ACHN (cell line): ENCODE measurements at regions not wholly inside any gene's neighbourhood (a gene's known extent, or its start where the extent isn't known, plus 50 kb on each side); places are given as distances from the start of the nearest gene placed in this dataset.

Source experiments
- DNase-seq: peaks from one replicate; pipeline ENCODE4 v3.0.0-alpha.2; 2015
- in situ Hi-C: cut with HindIII; loops from 2 replicates; pipeline ENCODE4 v1.10.0; 2017; ENCODE audit warnings: low sequenced_read_pairs, low pct_ligation_motif_present, low pct_unique_long_range_greater_than_20kb

GRCh38 chr11:131041331-131042040 is 125.2 kb upstream of the SNX19 start:
- in situ Hi-C loops = no loop called here
- no peak for DNase-seq

- in situ Hi-C loops = no loop called here
- DNase-seq = no peak
These were observed 125.7 kb upstream of the SNX19 start for GRCh38 chr11:131042041-131042390.

GRCh38 chr11:131043251-131043650 is 127.0 kb upstream of the SNX19 start:
- no peak for DNase-seq
- in situ Hi-C loops = no loop called here

- DNase-seq = no peak
- in situ Hi-C loops = no loop called here
These were observed 128.6 kb upstream of the SNX19 start for GRCh38 chr11:131044851-131045250.

- no peak for DNase-seq
- in situ Hi-C loops = no loop called here
These were observed 136.1 kb upstream of the SNX19 start for GRCh38 chr11:131052367-131052766.

GRCh38 chr11:131056036-131056435 is 139.8 kb upstream of the SNX19 start:
- no peak for DNase-seq
- in situ Hi-C loops = no loop called here

- in situ Hi-C loops = no loop called here
- DNase-seq = no peak
These were observed 147.4 kb upstream of the SNX19 start for GRCh38 chr11:131063638-131064037.

- DNase-seq = peak; percentile 50
These were observed 148.2 kb upstream of the SNX19 start for GRCh38 chr11:131064373-131064991.

GRCh38 chr11:131065435-131066413 is 149.4 kb upstream of the SNX19 start:
- in situ Hi-C loops = no loop called here
- no peak for DNase-seq

More at GRCh38 chr11:131064373-131064991, 148.2 kb upstream of the SNX19 start:
- in situ Hi-C loops = no loop called here

- DNase-seq = no peak
- in situ Hi-C loops = no loop called here
These were observed 150.3 kb upstream of the SNX19 start for GRCh38 chr11:131066551-131066950.

- in situ Hi-C loops = no loop called here
- DNase-seq = no peak
These were observed 154.1 kb upstream of the SNX19 start for GRCh38 chr11:131070365-131070764.

- no peak for DNase-seq
- in situ Hi-C loops = no loop called here
These were observed 156.9 kb upstream of the SNX19 start for GRCh38 chr11:131073167-131073566.

- in situ Hi-C loops = no loop called here
- DNase-seq = no peak
These were observed 158.3 kb upstream of the SNX19 start for GRCh38 chr11:131074573-131074972.

GRCh38 chr11:131077340-131077739 is 161.1 kb upstream of the SNX19 start:
- in situ Hi-C loops = no loop called here
- DNase-seq = no peak

GRCh38 chr11:131079036-131079435 is 162.8 kb upstream of the SNX19 start:
- in situ Hi-C loops = no loop called here

GRCh38 chr11:131089727-131090245 is 173.5 kb upstream of the SNX19 start:
- no peak for DNase-seq
- in situ Hi-C loops = no loop called here

More at GRCh38 chr11:131079036-131079435, 162.8 kb upstream of the SNX19 start:
- DNase-seq = no peak

- in situ Hi-C loops = no loop called here
- no peak for DNase-seq
These were observed 176.2 kb upstream of the SNX19 start for GRCh38 chr11:131092469-131092868.

GRCh38 chr11:131094827-131095226 is 178.5 kb upstream of the SNX19 start:
- in situ Hi-C loops = no loop called here
- no peak for DNase-seq
